ENCODE measurements at regions not wholly inside any gene's neighbourhood (a gene's known extent, or its start where the extent isn't known, plus 50 kb on each side); places are given as distances from the start of the nearest gene placed in this dataset.

- Histone ChIP-seq H3K79me2 (ENCODE audit: control insufficient read depth, low read length) (no peaks in the 10 kb centered on the region), H3K36me3 (ENCODE audit: control insufficient read depth, low read length) (no peaks in the 10 kb centered on the region), H3K9me2 (replicated peaks; ENCODE audit: control insufficient read depth, low read length) (no peaks in the 10 kb centered on the region), H4K20me1 (ENCODE audit: control insufficient read depth, insufficient read depth, low read depth, low read length) (no peaks in the 10 kb centered on the region), H3K27ac (ENCODE audit: low read depth, low read length) (no peak overlapping the region), H3F3A (ENCODE audit: control insufficient read depth, insufficient read depth) (no peaks in the 10 kb centered on the region), H3K4me3 (ENCODE audit: low read length) (no peak overlapping the region), H3K4me2 (ENCODE audit: low read length) (no peak overlapping the region), H3K9me3 (ENCODE audit: control insufficient read depth, insufficient read depth, low read length) (no peaks in the 10 kb centered on the region), H3K4me1 (ENCODE audit: control insufficient read depth, low read length) (no peaks in the 10 kb centered on the region), H3K27me3 (ENCODE audit: control insufficient read depth, low read length) (peaks cover 4% of the 10 kb centered on the region; the same call in 1 of the 2 replicates)
- TF ChIP-seq CTCF (IDR thresholded peaks at IDR 0.05; ENCODE audit: low read depth, low read length, poor library complexity, severe bottlenecking) (no peak), EZH2phosphoT487 (IDR thresholded peaks at IDR 0.05; ENCODE audit: borderline replicate concordance, low read length) (no peak)
Measured at GRCh38 chr2:7279421-7279949, 362.3 kb downstream of the RNF144A start.

- Histone ChIP-seq H3F3A (ENCODE audit: control insufficient read depth, insufficient read depth) (no peaks in the 10 kb centered on the region), H3K4me2 (ENCODE audit: low read length) (no peak overlapping the region), H3K4me1 (ENCODE audit: control insufficient read depth, low read length) (no peaks in the 10 kb centered on the region), H3K4me3 (ENCODE audit: low read length) (no peak overlapping the region), H3K27ac (ENCODE audit: low read depth, low read length) (no peak overlapping the region), H3K9me3 (ENCODE audit: control insufficient read depth, insufficient read depth, low read length) (no peaks in the 10 kb centered on the region), H3K36me3 (ENCODE audit: control insufficient read depth, low read length) (no peaks in the 10 kb centered on the region), H3K27me3 (ENCODE audit: control insufficient read depth, low read length) (0 out of 2 replicates have a peak, but pooled peaks cover 2% of the 10 kb centered on the region), H3K9me2 (replicated peaks; ENCODE audit: control insufficient read depth, low read length) (no peaks in the 10 kb centered on the region), H3K79me2 (ENCODE audit: control insufficient read depth, low read length) (no peaks in the 10 kb centered on the region), H4K20me1 (ENCODE audit: control insufficient read depth, insufficient read depth, low read depth, low read length) (no peaks in the 10 kb centered on the region)
- no peak for TF ChIP-seq CTCF (IDR thresholded peaks at IDR 0.05; ENCODE audit: low read depth, low read length, poor library complexity, severe bottlenecking)
- no peak for TF ChIP-seq EZH2phosphoT487 (IDR thresholded peaks at IDR 0.05; ENCODE audit: borderline replicate concordance, low read length)
Measured at GRCh38 chr2:7280790-7281189, 363.6 kb downstream of the RNF144A start.

- Histone ChIP-seq H3K79me2 (ENCODE audit: control insufficient read depth, low read length) (no peaks in the 10 kb centered on the region), H3K27me3 (ENCODE audit: control insufficient read depth, low read length) (0 out of 2 replicates have a peak, but pooled peaks cover 2% of the 10 kb centered on the region), H3K9me2 (replicated peaks; ENCODE audit: control insufficient read depth, low read length) (no peaks in the 10 kb centered on the region), H3K4me2 (ENCODE audit: low read length) (no peak overlapping the region), H3F3A (ENCODE audit: control insufficient read depth, insufficient read depth) (no peaks in the 10 kb centered on the region), H3K36me3 (ENCODE audit: control insufficient read depth, low read length) (no peaks in the 10 kb centered on the region), H3K4me3 (ENCODE audit: low read length) (no peak overlapping the region), H3K27ac (ENCODE audit: low read depth, low read length) (no peak overlapping the region), H4K20me1 (ENCODE audit: control insufficient read depth, insufficient read depth, low read depth, low read length) (no peaks in the 10 kb centered on the region), H3K4me1 (ENCODE audit: control insufficient read depth, low read length) (no peaks in the 10 kb centered on the region), H3K9me3 (ENCODE audit: control insufficient read depth, insufficient read depth, low read length) (no peaks in the 10 kb centered on the region)
- no peak for TF ChIP-seq EZH2phosphoT487 (IDR thresholded peaks at IDR 0.05; ENCODE audit: borderline replicate concordance, low read length)
- no peak for TF ChIP-seq CTCF (IDR thresholded peaks at IDR 0.05; ENCODE audit: low read depth, low read length, poor library complexity, severe bottlenecking)
Measured at GRCh38 chr2:7281231-7282201, 364.3 kb downstream of the RNF144A start.

Measured in DOHH2 (cell line).